NB4 (cell line): ENCODE measurements at regions not wholly inside any gene's neighbourhood (a gene's known extent, or its start where the extent isn't known, plus 50 kb on each side); places are given as distances from the start of the nearest gene placed in this dataset.
"Not testable (repeated sequence)": the region's sequence is repeated elsewhere in the genome, so short reads cannot be mapped to it uniquely, and the experiment has no call there.

ENCODE experiments used
- DNase-seq: peaks from one replicate; pipeline ENCODE4 v3.0.0; 2010; ENCODE audit warnings: low read depth
- H3K4me3 ChIP-seq: one replicate; pipeline ENCODE4 v1.5.1; 2011; ENCODE audit warnings: mild to moderate bottlenecking, low read depth, low read length, moderate library complexity
- CTCF ChIP-seq: IDR thresholded peaks from one replicate; pipeline ENCODE4 v1.5.1; 2012; ENCODE audit warnings: low read depth, low read length
- MAX ChIP-seq: IDR thresholded peaks from 2 replicates; pipeline ENCODE4 v1.6.1; 2011; ENCODE audit warnings: low read depth, low read length
- MYC ChIP-seq: IDR thresholded peaks from 2 replicates; pipeline ENCODE4 v1.6.1; 2011; ENCODE audit warnings: low read depth, low read length
- POLR2A ChIP-seq: IDR thresholded peaks from 2 replicates; pipeline ENCODE4 v1.6.1; 2011; ENCODE audit warnings: mild to moderate bottlenecking; ENCODE audit not compliant: insufficient read length; ENCODE audit errors: extremely low read depth

GRCh38 chr7:108667216-108667615 lies 97.5 kb downstream of the DNAJB9 start:
- DNase-seq, result no peak
- no peak for TF ChIP-seq CTCF
- TF ChIP-seq MAX, result no peak
- TF ChIP-seq POLR2A, result no peak
- no peak for TF ChIP-seq MYC
- H3K4me3 ChIP-seq, result no peak overlapping the region

DNA sequence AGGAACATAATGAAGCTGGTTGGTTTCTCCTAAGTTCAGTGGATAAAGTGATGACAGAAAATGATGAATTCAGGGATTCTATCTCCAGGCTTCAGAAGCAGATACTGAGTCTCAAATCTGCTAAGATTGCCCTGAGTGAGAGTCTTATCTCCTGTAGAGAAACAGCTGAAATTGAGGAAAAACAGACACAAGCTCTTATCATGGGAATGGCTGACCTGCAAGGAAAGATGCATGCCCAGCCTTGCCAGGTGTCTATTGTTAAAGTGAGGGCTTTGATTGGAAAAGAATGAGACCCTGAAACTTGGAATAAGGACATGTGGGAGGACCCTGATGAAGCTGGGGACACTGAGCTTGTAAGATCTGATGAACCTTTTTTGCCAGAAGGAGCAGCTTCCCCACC lies 100.3 kb downstream of the DNAJB9 start:
- no peak overlapping the region for H3K4me3 ChIP-seq
- no peak for TF ChIP-seq CTCF
- TF ChIP-seq MYC, result no peak
- TF ChIP-seq POLR2A, result no peak
- TF ChIP-seq MAX, result no peak
- DNase-seq, result no peak

DNA sequence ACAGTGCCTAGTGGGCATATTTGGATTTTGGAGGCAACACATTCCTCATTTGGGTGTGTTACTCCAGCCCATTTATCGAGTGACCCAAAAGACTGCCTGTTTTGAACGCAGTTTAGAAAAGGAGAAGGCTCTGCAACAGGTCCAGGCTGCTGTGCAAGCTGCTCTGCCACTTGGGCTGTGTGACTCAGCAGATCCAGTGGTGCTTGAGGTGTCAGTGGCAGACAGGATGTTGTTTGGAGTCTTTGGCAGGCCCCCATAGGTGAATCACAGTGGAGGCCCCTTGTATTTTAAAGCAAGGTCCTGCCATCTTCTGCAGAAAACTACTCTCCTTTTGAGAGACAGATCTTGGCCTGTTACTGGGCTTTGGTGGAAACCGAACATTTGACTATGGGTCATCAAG lies 104.0 kb downstream of the DNAJB9 start:
- peak; percentile 9 for DNase-seq
- not testable (repeated sequence) for H3K4me3 ChIP-seq

DNA sequence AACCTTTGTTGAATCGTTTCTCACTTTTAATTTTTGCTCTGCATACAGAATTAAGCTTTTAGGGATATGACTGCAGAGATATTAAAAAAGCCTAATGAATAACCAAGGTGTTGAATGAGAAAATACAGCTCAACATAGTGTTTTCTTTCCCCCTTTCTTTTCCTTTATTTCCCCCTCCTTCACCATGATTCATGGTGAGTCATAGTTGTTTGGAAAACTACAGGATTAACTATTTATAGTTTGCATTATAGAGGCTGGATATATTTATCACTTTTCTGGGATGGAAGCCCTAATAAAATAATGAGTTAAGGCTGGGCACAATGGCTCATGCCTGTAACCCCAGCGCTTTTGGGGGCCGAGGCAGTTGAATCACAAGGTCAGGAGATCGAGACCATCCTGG lies 115.0 kb downstream of the DNAJB9 start:
- TF ChIP-seq MAX (no peak), POLR2A (no peak), CTCF (no peak), MYC (no peak)
- DNase-seq, result no peak
- no peak overlapping the region for H3K4me3 ChIP-seq

- H3K4me3 ChIP-seq, result no peak overlapping the region
- no peak for DNase-seq
- no peak for TF ChIP-seq POLR2A
- TF ChIP-seq MAX, result no peak
- no peak for TF ChIP-seq MYC
- TF ChIP-seq CTCF, result no peak
These were observed 116.8 kb downstream of the DNAJB9 start for GRCh38 chr7:108686494-108686893.

- H3K4me3 ChIP-seq, result no peak overlapping the region
- no peak for DNase-seq
- TF ChIP-seq CTCF (no peak), POLR2A (no peak), MAX (no peak), MYC (no peak)
These were observed 127.6 kb downstream of the DNAJB9 start for GRCh38 chr7:108697254-108697653.
